T-helper 1 cell treated with Interleukin-12 subunit alpha and Interleukin-12 subunit beta and Interleukin-4 antibody, amounts not matched to agents 30 μg/mL and 1 μg/mL, for 36 hours (primary cell): ENCODE measurements at regions not wholly inside any gene's neighbourhood (a gene's known extent, or its start where the extent isn't known, plus 50 kb on each side); places are given as distances from the start of the nearest gene placed in this dataset.

ENCODE experiments used
- H3K27ac Mint-ChIP-seq: one replicate; pipeline ENCODE4 v1.8.0; 2021; ENCODE audit warnings: mild to moderate bottlenecking, mixed read lengths
- H3K27me3 Mint-ChIP-seq: one replicate; pipeline ENCODE4 v1.8.0; 2021; ENCODE audit warnings: low read depth, mixed read lengths
- H3K36me3 Mint-ChIP-seq: one replicate; pipeline ENCODE4 v1.8.0; 2021; ENCODE audit warnings: low read depth, mixed read lengths
- H3K4me1 Mint-ChIP-seq: one replicate; pipeline ENCODE4 v1.8.0; 2021; ENCODE audit warnings: low read depth, mixed read lengths
- H3K4me3 Mint-ChIP-seq: one replicate; pipeline ENCODE4 v1.8.0; 2021; ENCODE audit warnings: mild to moderate bottlenecking, moderate library complexity, mixed read lengths
- H3K9me3 Mint-ChIP-seq: one replicate; pipeline ENCODE4 v1.8.0; 2021; ENCODE audit warnings: mixed read lengths

DNA sequence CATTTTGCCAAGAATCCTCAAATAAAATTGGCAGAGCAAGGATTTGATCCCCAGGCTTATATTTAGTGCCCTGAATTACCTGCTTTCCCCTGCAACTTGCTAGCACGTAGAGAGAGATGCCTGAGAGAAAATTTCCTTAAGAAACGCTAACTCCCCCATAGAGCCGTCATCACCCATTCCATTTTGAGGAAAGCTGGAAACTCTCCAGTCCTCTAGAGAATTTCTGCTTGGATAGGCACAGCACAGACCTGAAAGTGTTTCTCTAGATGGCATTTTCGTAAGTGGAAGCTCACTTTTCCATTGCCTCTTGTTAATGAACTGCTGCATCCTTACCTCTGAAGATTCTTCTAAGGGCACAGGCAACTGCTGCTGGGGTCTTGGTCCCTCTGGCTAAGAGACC is 277.8 kb upstream of the SIX2 start:
- no peaks in the 10 kb centered on the region for H3K9me3 Mint-ChIP-seq
- no peaks in the 10 kb centered on the region for H3K36me3 Mint-ChIP-seq
- H3K27me3 Mint-ChIP-seq: peaks cover 12% of the 10 kb centered on the region
- no peak overlapping the region for H3K4me3 Mint-ChIP-seq
- H3K4me1 Mint-ChIP-seq: peaks cover 18% of the 10 kb centered on the region
- no peak overlapping the region for H3K27ac Mint-ChIP-seq

- H3K36me3 Mint-ChIP-seq: no peaks in the 10 kb centered on the region
- peaks cover 17% of the 10 kb centered on the region for H3K4me1 Mint-ChIP-seq
- H3K9me3 Mint-ChIP-seq: no peaks in the 10 kb centered on the region
- H3K4me3 Mint-ChIP-seq: no peak overlapping the region
- H3K27me3 Mint-ChIP-seq: peaks cover 12% of the 10 kb centered on the region
- no peak overlapping the region for H3K27ac Mint-ChIP-seq
Measured at GRCh38 chr2:45285771-45286390, 276.6 kb upstream of the SIX2 start.

- no peaks in the 10 kb centered on the region for H3K9me3 Mint-ChIP-seq
- no peak overlapping the region for H3K4me3 Mint-ChIP-seq
- H3K36me3 Mint-ChIP-seq: no peaks in the 10 kb centered on the region
- peaks cover 12% of the 10 kb centered on the region for H3K27me3 Mint-ChIP-seq
- peaks cover 13% of the 10 kb centered on the region for H3K4me1 Mint-ChIP-seq
- no peak overlapping the region for H3K27ac Mint-ChIP-seq
Measured at GRCh38 chr2:45285311-45285710, 276.1 kb upstream of the SIX2 start.

DNA sequence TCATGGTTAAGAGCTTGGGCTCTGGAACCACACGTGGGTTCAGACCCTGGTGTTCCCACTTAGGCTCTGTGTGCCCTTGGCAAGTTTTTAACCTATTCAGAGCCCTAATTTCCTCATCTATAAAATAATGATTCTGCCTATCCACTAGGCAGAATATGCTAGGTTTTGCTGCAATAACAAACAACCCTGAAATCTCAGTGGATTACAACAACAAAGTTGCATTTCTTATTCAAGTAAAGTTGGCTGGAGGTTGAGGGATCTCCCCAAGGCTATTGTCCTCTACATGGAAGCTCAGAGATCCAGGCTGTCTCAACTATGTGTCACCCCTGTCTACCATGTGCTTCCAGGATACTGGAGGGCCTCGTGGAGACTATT is 275.4 kb upstream of the SIX2 start:
- no peak overlapping the region for H3K27ac Mint-ChIP-seq
- H3K9me3 Mint-ChIP-seq: no peaks in the 10 kb centered on the region
- peaks cover 12% of the 10 kb centered on the region for H3K27me3 Mint-ChIP-seq
- H3K36me3 Mint-ChIP-seq: no peaks in the 10 kb centered on the region
- peaks cover 7% of the 10 kb centered on the region for H3K4me1 Mint-ChIP-seq
- no peak overlapping the region for H3K4me3 Mint-ChIP-seq

GRCh38 chr2:45283764-45284620 is 274.7 kb upstream of the SIX2 start:
- H3K36me3 Mint-ChIP-seq: no peaks in the 10 kb centered on the region
- peaks cover 12% of the 10 kb centered on the region for H3K27me3 Mint-ChIP-seq
- no peaks in the 10 kb centered on the region for H3K9me3 Mint-ChIP-seq
- H3K4me3 Mint-ChIP-seq: no peak overlapping the region
- no peak overlapping the region for H3K27ac Mint-ChIP-seq
- peaks cover 1% of the 10 kb centered on the region for H3K4me1 Mint-ChIP-seq

GRCh38 chr2:45282646-45283045 is 273.4 kb upstream of the SIX2 start:
- Mint-ChIP-seq H3K4me3 (no peak overlapping the region), H3K36me3 (no peaks in the 10 kb centered on the region), H3K27me3 (peaks cover 9% of the 10 kb centered on the region), H3K27ac (no peak overlapping the region), H3K4me1 (no peaks in the 10 kb centered on the region), H3K9me3 (no peaks in the 10 kb centered on the region)

GRCh38 chr2:45281311-45281710 is 272.1 kb upstream of the SIX2 start:
- Mint-ChIP-seq H3K36me3 (no peaks in the 10 kb centered on the region), H3K27ac (no peak overlapping the region), H3K4me1 (no peaks in the 10 kb centered on the region), H3K9me3 (no peaks in the 10 kb centered on the region), H3K27me3 (peaks cover 12% of the 10 kb centered on the region), H3K4me3 (no peak overlapping the region)

DNA sequence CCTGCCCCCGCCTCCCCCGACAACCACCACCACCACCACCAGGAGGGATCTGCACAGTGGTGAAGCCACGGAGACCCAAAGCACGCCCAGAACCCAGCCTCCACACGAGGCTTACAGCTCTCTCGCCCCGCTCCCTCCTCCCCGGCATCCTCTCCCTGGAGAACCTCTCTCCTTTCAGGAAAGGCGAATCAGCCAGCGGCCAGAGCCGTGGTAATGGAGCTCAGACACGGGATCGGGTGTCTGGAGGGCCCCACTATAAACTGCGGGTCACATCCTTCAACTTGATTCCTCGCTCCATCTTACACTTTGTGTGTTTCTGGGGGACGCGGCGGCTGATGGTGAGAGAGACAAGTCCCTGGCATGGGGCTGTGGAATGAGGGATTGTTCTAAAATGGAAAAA is 271.5 kb upstream of the SIX2 start:
- Mint-ChIP-seq H3K27me3 (peaks cover 7% of the 10 kb centered on the region), H3K27ac (no peak overlapping the region), H3K4me3 (no peak overlapping the region), H3K36me3 (no peaks in the 10 kb centered on the region), H3K4me1 (no peaks in the 10 kb centered on the region), H3K9me3 (no peaks in the 10 kb centered on the region)

- Mint-ChIP-seq H3K27ac (no peak overlapping the region), H3K9me3 (no peaks in the 10 kb centered on the region), H3K4me1 (no peaks in the 10 kb centered on the region), H3K4me3 (no peak overlapping the region), H3K27me3 (peaks cover 9% of the 10 kb centered on the region), H3K36me3 (no peaks in the 10 kb centered on the region)
Measured at GRCh38 chr2:45279356-45279755, 270.1 kb upstream of the SIX2 start.

GRCh38 chr2:45278365-45279078 is 269.3 kb upstream of the SIX2 start:
- Mint-ChIP-seq H3K36me3 (no peaks in the 10 kb centered on the region), H3K27ac (no peak overlapping the region), H3K4me3 (no peak overlapping the region), H3K4me1 (no peaks in the 10 kb centered on the region), H3K27me3 (peaks cover 10% of the 10 kb centered on the region), H3K9me3 (no peaks in the 10 kb centered on the region)

- peaks cover 2% of the 10 kb centered on the region for H3K4me1 Mint-ChIP-seq
- peaks cover 14% of the 10 kb centered on the region for H3K27me3 Mint-ChIP-seq
- no peaks in the 10 kb centered on the region for H3K36me3 Mint-ChIP-seq
- no peak overlapping the region for H3K4me3 Mint-ChIP-seq
- no peaks in the 10 kb centered on the region for H3K9me3 Mint-ChIP-seq
- H3K27ac Mint-ChIP-seq: no peak overlapping the region
Measured at GRCh38 chr2:45276914-45277313, 267.7 kb upstream of the SIX2 start.

DNA sequence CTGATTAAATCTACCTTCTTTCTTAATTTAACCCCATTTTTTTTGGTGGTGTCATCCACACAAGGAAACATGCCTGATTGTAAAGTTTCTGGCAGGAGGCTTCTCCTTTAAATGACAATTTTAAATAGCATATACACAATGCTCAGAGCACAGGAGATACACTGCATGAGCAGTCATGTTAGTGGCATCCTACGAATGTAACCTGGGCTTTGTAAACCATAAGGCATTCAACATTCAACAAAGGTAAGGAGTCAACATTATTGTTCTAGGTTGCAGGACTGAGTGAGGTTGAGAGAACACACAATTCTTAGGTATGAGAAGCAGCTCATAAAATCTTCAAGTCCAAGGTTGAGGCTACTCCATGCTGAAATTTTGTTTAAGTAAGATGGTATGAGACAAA is 266.6 kb upstream of the SIX2 start:
- peaks cover 2% of the 10 kb centered on the region for H3K4me1 Mint-ChIP-seq
- no peak overlapping the region for H3K27ac Mint-ChIP-seq
- H3K9me3 Mint-ChIP-seq: no peaks in the 10 kb centered on the region
- H3K4me3 Mint-ChIP-seq: no peak overlapping the region
- H3K27me3 Mint-ChIP-seq: peaks cover 21% of the 10 kb centered on the region
- no peaks in the 10 kb centered on the region for H3K36me3 Mint-ChIP-seq

DNA sequence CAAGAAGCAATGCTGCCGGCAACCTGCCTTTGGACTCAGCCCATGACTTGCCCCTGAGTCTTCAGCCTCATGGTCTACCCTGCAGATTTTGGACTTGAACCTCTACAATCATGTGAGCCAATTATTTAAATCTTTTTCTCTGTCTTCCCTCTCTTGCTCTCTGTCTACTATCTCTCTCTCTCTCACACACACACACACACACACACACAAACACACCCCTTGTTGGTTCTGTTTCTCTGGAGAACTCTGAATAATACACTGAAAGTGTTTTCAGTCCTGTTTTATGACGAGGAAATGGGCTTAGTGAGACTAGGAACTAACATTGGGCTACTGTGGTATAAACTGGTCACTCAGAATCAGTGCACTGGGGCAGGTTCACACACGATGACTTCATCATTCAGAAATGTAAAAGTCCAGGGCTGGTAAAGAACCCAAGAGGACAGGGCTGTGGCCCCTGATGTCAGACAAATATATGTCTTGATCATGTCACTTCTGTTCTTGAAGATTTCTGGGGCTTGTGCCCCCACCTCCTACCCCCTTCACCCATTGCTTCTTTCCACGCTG is 266.1 kb upstream of the SIX2 start:
- Mint-ChIP-seq H3K9me3 (no peaks in the 10 kb centered on the region), H3K36me3 (no peaks in the 10 kb centered on the region), H3K27me3 (peaks cover 25% of the 10 kb centered on the region), H3K4me1 (peaks cover 2% of the 10 kb centered on the region), H3K27ac (no peak overlapping the region), H3K4me3 (no peak overlapping the region)

DNA sequence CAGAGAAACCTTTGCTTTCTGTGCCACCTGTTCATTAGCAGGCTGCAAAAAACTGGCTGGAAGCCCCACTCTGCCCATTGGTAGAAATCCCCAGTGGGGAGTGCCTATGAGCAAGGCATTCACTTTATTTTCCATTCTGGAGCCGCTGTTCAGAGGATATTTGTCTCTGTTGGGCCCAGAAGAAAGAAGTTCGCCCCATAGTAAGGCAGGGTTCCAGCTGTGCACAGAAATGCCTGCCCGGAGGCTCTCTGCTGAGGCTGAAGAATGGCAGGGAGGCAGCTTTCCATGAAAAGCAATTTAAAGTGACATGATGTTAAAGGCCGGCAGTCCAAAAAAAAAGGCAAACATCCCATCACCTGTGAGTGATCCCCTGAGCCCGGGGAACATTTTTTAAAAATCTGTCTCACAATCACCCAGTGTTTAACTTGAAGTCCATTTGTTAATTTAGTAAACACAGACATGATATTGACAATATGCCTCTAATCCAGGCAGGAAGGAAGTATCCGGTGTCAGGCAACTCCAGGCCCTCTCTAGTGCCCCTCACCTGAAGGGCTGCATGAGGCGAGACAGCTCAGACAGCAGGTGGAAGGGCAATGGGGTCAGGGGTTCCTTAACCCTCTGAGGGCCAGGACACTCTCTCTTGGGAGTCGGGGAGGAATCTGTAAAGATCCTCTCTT is 265.1 kb upstream of the SIX2 start:
- Mint-ChIP-seq H3K9me3 (no peaks in the 10 kb centered on the region), H3K36me3 (no peaks in the 10 kb centered on the region), H3K27ac (no peak overlapping the region), H3K4me1 (peaks cover 2% of the 10 kb centered on the region), H3K27me3 (peaks cover 29% of the 10 kb centered on the region), H3K4me3 (no peak overlapping the region)
